ENCODE measurements at regions not wholly inside any gene's neighbourhood (a gene's known extent, or its start where the extent isn't known, plus 50 kb on each side); places are given as distances from the start of the nearest gene placed in this dataset.

- Histone ChIP-seq H3K36me3 (ENCODE audit: control insufficient read depth in 4 of 4, insufficient read depth in 3 of 4, low read depth in 1 of 4, low read length in 3 of 4) (no peaks in the 10 kb centered on the region), H3K4me3 (ENCODE audit: low read depth in 1 of 3, low read length in 3 of 3) (no peak overlapping the region), H3K9ac (ENCODE audit: low read depth in 1 of 2, low read length in 2 of 2) (no peak overlapping the region), H3K9me3 (ENCODE audit: control insufficient read depth in 4 of 4, low read length in 3 of 4) (peaks cover 0 to 2% (median 0%) of the 10 kb centered on the region in 4 donors), H3K27me3 (ENCODE audit: control insufficient read depth in 4 of 4, insufficient read depth in 4 of 4, low read length in 3 of 4) (peaks cover 0 to 3% (median 0%) of the 10 kb centered on the region in 4 donors), H3K27ac (ENCODE audit: low read depth in 1 of 2, low read length in 2 of 2) (no peak overlapping the region), H3K4me1 (ENCODE audit: control insufficient read depth in 4 of 4, insufficient read depth in 4 of 4, low read length in 3 of 4) (no peaks in the 10 kb centered on the region)
- 68% methylated on average over 2 of the region's 2 CpGs for WGBS
- no peak for TF ChIP-seq EGR1 (IDR thresholded peaks at IDR 0.05; ENCODE audit: low read depth in 2 of 2)
- TF ChIP-seq, protein P1, sequence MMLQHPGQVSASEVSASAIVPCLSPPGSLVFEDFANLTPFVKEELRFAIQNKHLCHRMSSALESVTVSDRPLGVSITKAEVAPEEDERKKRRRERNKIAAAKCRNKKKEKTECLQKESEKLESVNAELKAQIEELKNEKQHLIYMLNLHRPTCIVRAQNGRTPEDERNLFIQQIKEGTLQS (IDR thresholded peaks at IDR 0.05), result no peak
- TF ChIP-seq GABPA (IDR thresholded peaks at IDR 0.05 in 1 of 2, conservative IDR thresholded peaks at IDR 0.05 in 1 of 2), result no peak
- TF ChIP-seq, protein P2, sequence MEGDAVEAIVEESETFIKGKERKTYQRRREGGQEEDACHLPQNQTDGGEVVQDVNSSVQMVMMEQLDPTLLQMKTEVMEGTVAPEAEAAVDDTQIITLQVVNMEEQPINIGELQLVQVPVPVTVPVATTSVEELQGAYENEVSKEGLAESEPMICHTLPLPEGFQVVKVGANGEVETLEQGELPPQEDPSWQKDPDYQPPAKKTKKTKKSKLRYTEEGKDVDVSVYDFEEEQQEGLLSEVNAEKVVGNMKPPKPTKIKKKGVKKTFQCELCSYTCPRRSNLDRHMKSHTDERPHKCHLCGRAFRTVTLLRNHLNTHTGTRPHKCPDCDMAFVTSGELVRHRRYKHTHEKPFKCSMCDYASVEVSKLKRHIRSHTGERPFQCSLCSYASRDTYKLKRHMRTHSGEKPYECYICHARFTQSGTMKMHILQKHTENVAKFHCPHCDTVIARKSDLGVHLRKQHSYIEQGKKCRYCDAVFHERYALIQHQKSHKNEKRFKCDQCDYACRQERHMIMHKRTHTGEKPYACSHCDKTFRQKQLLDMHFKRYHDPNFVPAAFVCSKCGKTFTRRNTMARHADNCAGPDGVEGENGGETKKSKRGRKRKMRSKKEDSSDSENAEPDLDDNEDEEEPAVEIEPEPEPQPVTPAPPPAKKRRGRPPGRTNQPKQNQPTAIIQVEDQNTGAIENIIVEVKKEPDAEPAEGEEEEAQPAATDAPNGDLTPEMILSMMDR (IDR thresholded peaks at IDR 0.05; ENCODE audit: low read depth, low read length, missing input control), result no peak
- TF ChIP-seq JUND (IDR thresholded peaks at IDR 0.05), result no peak
- TF ChIP-seq HNF4G (IDR thresholded peaks at IDR 0.05), result no peak
- no peak for TF ChIP-seq RXRA (IDR thresholded peaks at IDR 0.05)
- no peak for TF ChIP-seq YY1 (IDR thresholded peaks at IDR 0.05)
- DNase-seq (ENCODE audit: low spot score), result no peak
Measured at GRCh38 chr19:32020538-32020937, 324.9 kb upstream of the ZNF507 start.

GRCh38 chr19:32022044-32022640, 323.3 kb upstream of the ZNF507 start:
- Histone ChIP-seq H3K27me3 (ENCODE audit: control insufficient read depth in 4 of 4, insufficient read depth in 4 of 4, low read length in 3 of 4) (no peaks in the 10 kb centered on the region), H3K4me3 (ENCODE audit: low read depth in 1 of 3, low read length in 3 of 3) (no peak overlapping the region), H3K9me3 (ENCODE audit: control insufficient read depth in 4 of 4, low read length in 3 of 4) (no peaks in the 10 kb centered on the region), H3K9ac (ENCODE audit: low read depth in 1 of 2, low read length in 2 of 2) (no peak overlapping the region), H3K36me3 (ENCODE audit: control insufficient read depth in 4 of 4, insufficient read depth in 3 of 4, low read depth in 1 of 4, low read length in 3 of 4) (no peaks in the 10 kb centered on the region), H3K27ac (ENCODE audit: low read depth in 1 of 2, low read length in 2 of 2) (no peak overlapping the region), H3K4me1 (ENCODE audit: control insufficient read depth in 4 of 4, insufficient read depth in 4 of 4, low read length in 3 of 4) (no peaks in the 10 kb centered on the region)
- 69% methylated on average over 9 of the region's 9 CpGs for WGBS
- peak; percentile 9 for DNase-seq (ENCODE audit: low spot score)
- no peak for TF ChIP-seq FOXA2 (IDR thresholded peaks at IDR 0.05)

DNA sequence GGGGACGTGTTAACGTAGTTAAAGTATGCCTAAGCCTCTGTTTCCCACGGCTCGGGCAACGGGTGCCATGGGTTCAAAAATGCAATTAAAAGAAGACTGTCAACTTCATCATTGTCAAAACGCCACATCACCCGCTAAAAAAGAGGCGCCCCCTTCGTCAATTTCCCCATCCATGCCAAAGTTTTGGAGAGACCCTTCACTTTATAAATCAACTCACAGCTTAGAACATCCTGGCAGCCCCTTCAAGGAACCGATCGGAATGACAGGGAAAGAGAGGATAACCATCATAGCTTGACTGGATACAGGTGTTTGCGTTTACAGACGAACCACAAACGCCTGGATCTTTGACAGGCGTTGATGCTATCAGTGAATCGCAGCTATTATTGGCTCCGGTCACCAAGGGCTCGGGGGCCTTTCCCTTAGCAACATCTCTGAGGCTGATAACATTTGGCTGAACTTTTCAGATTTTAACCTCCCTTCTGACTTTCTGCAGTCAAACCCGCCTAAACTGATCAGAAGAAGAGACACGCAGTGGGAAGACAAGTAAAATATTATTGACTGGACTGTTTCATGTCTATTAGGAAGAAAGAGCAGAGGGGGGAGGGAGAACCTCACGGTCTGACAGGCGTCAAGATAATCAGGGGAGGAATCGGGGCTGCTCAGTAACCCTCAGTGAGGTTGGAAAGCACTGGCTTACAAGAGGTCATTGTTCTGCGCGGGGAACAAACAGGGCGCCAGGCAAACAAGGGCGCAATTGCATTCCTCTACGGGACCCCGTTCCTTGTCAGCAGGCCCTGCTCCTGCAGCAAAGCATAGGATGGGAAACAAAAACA, 322.5 kb upstream of the ZNF507 start:
- TF ChIP-seq RXRA (IDR thresholded peaks at IDR 0.05), result no peak
- no peak for TF ChIP-seq FOXA1 (IDR thresholded peaks at IDR 0.05)
- no peak for TF ChIP-seq JUND (IDR thresholded peaks at IDR 0.05)
- TF ChIP-seq SP1 (IDR thresholded peaks at IDR 0.05), result no peak
- TF ChIP-seq RAD21 (IDR thresholded peaks at IDR 0.05), result no peak
- no peak for TF ChIP-seq YY1 (IDR thresholded peaks at IDR 0.05)
- TF ChIP-seq EGR1 (IDR thresholded peaks at IDR 0.05; ENCODE audit: low read depth in 2 of 2), result no peak
- TF ChIP-seq, protein P1 (IDR thresholded peaks at IDR 0.05), result no peak
- no peak for TF ChIP-seq TAF1 (conservative IDR thresholded peaks at IDR 0.05)
- TF ChIP-seq FOXA2 (IDR thresholded peaks at IDR 0.05), result no peak
- TF ChIP-seq HNF4A (conservative IDR thresholded peaks at IDR 0.05), result no peak
- no peak for TF ChIP-seq GABPA (IDR thresholded peaks at IDR 0.05 in 1 of 2, conservative IDR thresholded peaks at IDR 0.05 in 1 of 2)
- no peak for TF ChIP-seq ZBTB33 (IDR thresholded peaks at IDR 0.05)
- no peak for TF ChIP-seq HNF4G (IDR thresholded peaks at IDR 0.05)
- no peak for TF ChIP-seq NR2F2 (IDR thresholded peaks at IDR 0.05)
- TF ChIP-seq, protein P3, sequence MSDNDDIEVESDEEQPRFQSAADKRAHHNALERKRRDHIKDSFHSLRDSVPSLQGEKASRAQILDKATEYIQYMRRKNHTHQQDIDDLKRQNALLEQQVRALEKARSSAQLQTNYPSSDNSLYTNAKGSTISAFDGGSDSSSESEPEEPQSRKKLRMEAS (IDR thresholded peaks at IDR 0.05), result no peak
- H3K27me3 ChIP-seq (ENCODE audit: control insufficient read depth in 4 of 4, insufficient read depth in 4 of 4, low read length in 3 of 4), result no peaks in the 10 kb centered on the region
- DNase-seq (ENCODE audit: low spot score), result no peak
- no peak overlapping the region for H3K9ac ChIP-seq (ENCODE audit: low read depth in 1 of 2, low read length in 2 of 2)
- H3K4me3 ChIP-seq (ENCODE audit: low read depth in 1 of 3, low read length in 3 of 3), result no peak overlapping the region
- H3K36me3 ChIP-seq (ENCODE audit: control insufficient read depth in 4 of 4, insufficient read depth in 3 of 4, low read depth in 1 of 4, low read length in 3 of 4), result no peaks in the 10 kb centered on the region
- no peaks in the 10 kb centered on the region for H3K4me1 ChIP-seq (ENCODE audit: control insufficient read depth in 4 of 4, insufficient read depth in 4 of 4, low read length in 3 of 4)
- H3K27ac ChIP-seq (ENCODE audit: low read depth in 1 of 2, low read length in 2 of 2), result no peak overlapping the region
- 35% methylated on average over 29 of the region's 29 CpGs for WGBS
- H3K9me3 ChIP-seq (ENCODE audit: control insufficient read depth in 4 of 4, low read length in 3 of 4), result no peaks in the 10 kb centered on the region
